GM12875 (cell line): ENCODE measurements at regions not wholly inside any gene's neighbourhood (a gene's known extent, or its start where the extent isn't known, plus 50 kb on each side); places are given as distances from the start of the nearest gene placed in this dataset.

Experiments used
- H3K4me3 ChIP-seq: one replicate; pipeline ENCODE4 v1.5.1; 2011; ENCODE audit warnings: low read depth, low read length, control low read depth
- CTCF ChIP-seq: IDR thresholded peaks from 2 replicates; pipeline ENCODE4 v1.5.1; 2011; ENCODE audit warnings: low read depth, mild to moderate bottlenecking, control low read depth, inconsistent platforms, low read length, moderate library complexity, borderline replicate concordance; ENCODE audit not compliant: insufficient read depth

- no peak overlapping the region for H3K4me3 ChIP-seq
- TF ChIP-seq CTCF, result no peak
Measured at GRCh38 chr3:194974468-194975135, 288.9 kb downstream of the FAM43A start.

GRCh38 chr3:194976049-194976451, 290.4 kb downstream of the FAM43A start:
- H3K4me3 ChIP-seq, result no peak overlapping the region

GRCh38 chr3:194976874-194977273, 291.2 kb downstream of the FAM43A start:
- no peak for TF ChIP-seq CTCF
- no peak overlapping the region for H3K4me3 ChIP-seq

More at GRCh38 chr3:194976049-194976451, 290.4 kb downstream of the FAM43A start:
- TF ChIP-seq CTCF, result no peak

- H3K4me3 ChIP-seq, result no peak overlapping the region
- TF ChIP-seq CTCF, result no peak
Measured at GRCh38 chr3:194977356-194977755, 291.7 kb downstream of the FAM43A start.

GRCh38 chr3:194979173-194979572, 291.8 kb downstream of the XXYLT1 start:
- TF ChIP-seq CTCF, result no peak
- H3K4me3 ChIP-seq, result no peak overlapping the region

GRCh38 chr3:194982472-194982871, 288.5 kb downstream of the XXYLT1 start:
- no peak for TF ChIP-seq CTCF
- H3K4me3 ChIP-seq, result no peak overlapping the region

GRCh38 chr3:194983121-194983520, 287.8 kb downstream of the XXYLT1 start:
- no peak overlapping the region for H3K4me3 ChIP-seq
- TF ChIP-seq CTCF, result no peak
